Hepatocyte (in vitro differentiated cells): ENCODE measurements at regions not wholly inside any gene's neighbourhood (a gene's known extent, or its start where the extent isn't known, plus 50 kb on each side); places are given as distances from the start of the nearest gene placed in this dataset.

Experiments
- DNase-seq: peaks from one replicate; pipeline ENCODE4 v3.0.0-alpha.2; 2016; ENCODE audit warnings: low spot score
- H2AFZ ChIP-seq: fragments of 200-600 bp; sonication (generic); 2 replicates; pipeline ENCODE4 v1.6.0; 2016; ENCODE audit warnings: antibody characterized with exemption, mild to moderate bottlenecking
- H3K27ac ChIP-seq: fragments of 200-600 bp; sonication (generic); 2 replicates; pipeline ENCODE4 v1.5.1; 2016; ENCODE audit warnings: mild to moderate bottlenecking
- H3K27me3 ChIP-seq: fragments of 200-600 bp; sonication (generic); 2 replicates; pipeline ENCODE4 v1.6.1; 2016
- H3K36me3 ChIP-seq: fragments of 200-600 bp; sonication (generic); replicated peaks from 2 replicates; pipeline ENCODE4 v1.5.1; 2016; ENCODE audit warnings: low read depth; ENCODE audit not compliant: insufficient read depth
- H3K4me1 ChIP-seq: fragments of 200-600 bp; sonication (generic); 2 replicates; pipeline ENCODE4 v1.5.1; 2016; ENCODE audit warnings: mild to moderate bottlenecking, moderate library complexity; ENCODE audit not compliant: insufficient read depth
- H3K4me2 ChIP-seq: fragments of 200-600 bp; sonication (generic); 2 replicates; pipeline ENCODE4 v1.6.0; 2016
- H3K4me3 ChIP-seq: fragments of 200-600 bp; sonication (generic); 2 replicates; pipeline ENCODE4 v1.5.1; 2016; ENCODE audit warnings: mild to moderate bottlenecking
- H3K79me2 ChIP-seq: fragments of 200-600 bp; sonication (generic); 2 replicates; pipeline ENCODE4 v1.6.0; 2017; ENCODE audit warnings: mild to moderate bottlenecking
- H3K9me2 ChIP-seq: fragments of 200-600 bp; sonication (generic); replicated peaks from 2 replicates; pipeline ENCODE4 v1.6.0; 2017; ENCODE audit warnings: mild to moderate bottlenecking; ENCODE audit not compliant: insufficient read depth
- H3K9me3 ChIP-seq: fragments of 200-600 bp; sonication (generic); 2 replicates; pipeline ENCODE4 v1.5.1; 2016; ENCODE audit warnings: low read depth, mild to moderate bottlenecking
- H4K20me1 ChIP-seq: fragments of 200-600 bp; sonication (generic); 2 replicates; pipeline ENCODE4 v1.6.0; 2016; ENCODE audit warnings: mild to moderate bottlenecking; ENCODE audit not compliant: insufficient read depth, poor library complexity, severe bottlenecking
- CTCF ChIP-seq: fragments of 200-600 bp; sonication (generic); IDR thresholded peaks from 2 replicates; pipeline ENCODE4 v1.5.1; 2016; ENCODE audit warnings: antibody characterized with exemption, mild to moderate bottlenecking; ENCODE audit not compliant: poor library complexity
- EZH2 ChIP-seq: fragments of 200-600 bp; sonication (generic); IDR thresholded peaks from 2 replicates; pipeline ENCODE4 v1.6.1; 2016; ENCODE audit warnings: antibody characterized with exemption, mild to moderate bottlenecking, borderline replicate concordance
- EZH2phosphoT487 ChIP-seq: fragments of 200-600 bp; sonication (generic); IDR thresholded peaks from one replicate; pipeline ENCODE4 v1.6.1; 2018; ENCODE audit warnings: antibody characterized with exemption, mild to moderate bottlenecking, low read depth, moderate library complexity; ENCODE audit not compliant: unreplicated experiment, severe bottlenecking
- WGBS: methylation state at CpG from one replicate; pipeline ENCODE4 v1.1.6; 2016; ENCODE audit warnings: low lambda C conversion rate; ENCODE audit errors: missing lambda C conversion rate; 5-methylcytosine and 5-hydroxymethylcytosine counted together

- H3K9me3 ChIP-seq = no peaks in the 10 kb centered on the region
- no peak overlapping the region for H3K4me2 ChIP-seq
- H3K27ac ChIP-seq = no peak overlapping the region
- H3K27me3 ChIP-seq = no peaks in the 10 kb centered on the region
- no peak overlapping the region for H3K4me3 ChIP-seq
- H3K79me2 ChIP-seq = no peaks in the 10 kb centered on the region
- no peaks in the 10 kb centered on the region for H3K9me2 ChIP-seq
- WGBS = 89% methylated on average over 14 of the region's 14 CpGs
- no peaks in the 10 kb centered on the region for H4K20me1 ChIP-seq
- no peak overlapping the region for H2AFZ ChIP-seq
- no peaks in the 10 kb centered on the region for H3K36me3 ChIP-seq
- no peak for DNase-seq
- TF ChIP-seq EZH2phosphoT487 = no peak
- H3K4me1 ChIP-seq = no peaks in the 10 kb centered on the region
Observed at GRCh38 chr19:28607066-28607583, 605.8 kb downstream of the UQCRFS1 start.

- Histone ChIP-seq H4K20me1 (no peaks in the 10 kb centered on the region), H3K36me3 (no peaks in the 10 kb centered on the region), H3K27me3 (no peaks in the 10 kb centered on the region), H3K79me2 (no peaks in the 10 kb centered on the region), H3K4me2 (no peak overlapping the region), H3K9me3 (no peaks in the 10 kb centered on the region), H2AFZ (no peak overlapping the region), H3K27ac (no peak overlapping the region), H3K4me1 (no peaks in the 10 kb centered on the region), H3K9me2 (no peaks in the 10 kb centered on the region), H3K4me3 (no peak overlapping the region)
- TF ChIP-seq CTCF = no peak
- TF ChIP-seq EZH2 = no peak
- WGBS = 90% methylated on average over 14 of the region's 14 CpGs
- no peak for DNase-seq
Observed at GRCh38 chr19:28606269-28607032, 606.5 kb downstream of the UQCRFS1 start.

GRCh38 chr19:28605501-28606268, 607.3 kb downstream of the UQCRFS1 start:
- Histone ChIP-seq H3K4me3 (no peak overlapping the region), H3K9me2 (no peaks in the 10 kb centered on the region), H3K9me3 (no peaks in the 10 kb centered on the region), H2AFZ (no peak overlapping the region), H3K27ac (no peak overlapping the region), H3K36me3 (no peaks in the 10 kb centered on the region), H3K4me1 (no peaks in the 10 kb centered on the region), H3K4me2 (no peak overlapping the region), H3K79me2 (no peaks in the 10 kb centered on the region), H4K20me1 (no peaks in the 10 kb centered on the region), H3K27me3 (no peaks in the 10 kb centered on the region)
- 82% methylated on average over 8 of the region's 8 CpGs for WGBS
- no peak for DNase-seq
- no peak for TF ChIP-seq EZH2phosphoT487
- TF ChIP-seq CTCF = no peak
- TF ChIP-seq EZH2 = no peak

- H3K4me3 ChIP-seq = no peak overlapping the region
- H3K27me3 ChIP-seq = no peaks in the 10 kb centered on the region
- no peaks in the 10 kb centered on the region for H3K36me3 ChIP-seq
- H2AFZ ChIP-seq = no peak overlapping the region
- no peak overlapping the region for H3K27ac ChIP-seq
- H3K79me2 ChIP-seq = no peaks in the 10 kb centered on the region
- H3K4me1 ChIP-seq = no peaks in the 10 kb centered on the region
- TF ChIP-seq EZH2 = no peak
- TF ChIP-seq EZH2phosphoT487 = no peak
- H3K9me3 ChIP-seq = no peaks in the 10 kb centered on the region
- no peaks in the 10 kb centered on the region for H3K9me2 ChIP-seq
- WGBS = 96% methylated on average over 2 of the region's 2 CpGs
- no peaks in the 10 kb centered on the region for H4K20me1 ChIP-seq
- H3K4me2 ChIP-seq = no peak overlapping the region
- DNase-seq = no peak
Observed at GRCh38 chr19:28603453-28603852, 609.5 kb downstream of the UQCRFS1 start.
